HepG2 (cell line): ENCODE measurements at regions not wholly inside any gene's neighbourhood (a gene's known extent, or its start where the extent isn't known, plus 50 kb on each side); places are given as distances from the start of the nearest gene placed in this dataset.

Source experiments
- ATAC-seq: fragments of 200-7000 bp; cut with Tn5 transposase; 3 replicates; pipeline ENCODE4 v1.9.1; 2020; ENCODE audit warnings: mild to moderate bottlenecking, moderate library complexity
- BruUV-seq: library from RNA; stranded (reverse); fragments of 400-500 nt; replicated peaks from 2 replicates; lab custom pipeline; 2021; lab: Mats Ljungman, UMichigan
- CTCF ChIA-PET: fragments of 300-600 bp; formaldehyde crosslinking; extraction: SDS; loops from one replicate; lab custom pipeline; 2021; ENCODE audit warnings: low total read pairs, inconsistent platforms, low intra/inter-chr PET ratio; lab: Yijun Ruan, JAX
- POLR2A ChIA-PET: fragments of 350-600 bp; sonication (Branson Sonifier 250); formaldehyde crosslinking; loops from one replicate; lab custom pipeline; 2020; ENCODE audit warnings: antibody characterized with exemption, inconsistent platforms; lab: Yijun Ruan, JAX
- DNase-seq: peaks from one replicate; pipeline ENCODE4 v3.0.0-alpha.2; 2015; ENCODE audit warnings: low spot score
- FAIRE-seq: peaks from 3 replicates; lab custom pipeline; 2011; peaks lifted over from hg19 to GRCh38; lab: Jason Lieb, UNC
- H2AFZ ChIP-seq: one replicate; pipeline ENCODE4 v1.6.1; 2011; ENCODE audit warnings: low read length, inconsistent platforms
- H3K27ac ChIP-seq: fragments of 300-600 bp; 3 replicates; pipeline ENCODE4 v1.8.0; 2011; ENCODE audit warnings: mixed run types, mild to moderate bottlenecking, mixed read lengths, low read length, inconsistent platforms; ENCODE audit not compliant: insufficient read depth; ENCODE audit errors: extremely low read length
- H3K27me3 ChIP-seq, 2 experiments: fragments of 200-600 bp in 1 of 2; 2 replicates in 1 of 2; 3 replicates in 1 of 2; pipeline versions ENCODE4 v1.6.0 to v1.8.0; 2011; ENCODE audit warnings: low read length in 2 of 2, mild to moderate bottlenecking in 2 of 2, moderate library complexity in 2 of 2, inconsistent platforms in 1 of 2; ENCODE audit not compliant: insufficient read depth in 2 of 2, control insufficient read depth in 1 of 2
- H3K36me3 ChIP-seq, 2 experiments: fragments of 200-600 bp in 1 of 2; replicated peaks in 1 of 2; 2 replicates in 1 of 2; 3 replicates in 1 of 2; pipeline versions ENCODE4 v1.5.1 to v1.8.0; 2011; ENCODE audit warnings: low read length in 2 of 2, inconsistent platforms in 1 of 2; ENCODE audit not compliant: insufficient read depth in 2 of 2, control insufficient read depth in 1 of 2
- H3K4me1 ChIP-seq: 2 replicates; pipeline ENCODE4 v1.5.1; 2012; ENCODE audit warnings: low read length, inconsistent platforms; ENCODE audit not compliant: insufficient read depth
- H3K4me2 ChIP-seq: 2 replicates; pipeline ENCODE4 v1.6.0; 2011; ENCODE audit warnings: low read depth, low read length, inconsistent platforms
- H3K4me3 ChIP-seq, 3 experiments: fragments of 200-600 bp in 1 of 3; sonication (generic), shearing (Covaris generic) in 1 of 3; replicated peaks in 1 of 3; 2 replicates each; pipeline ENCODE4 v1.5.1; 2011 to 2016; ENCODE audit warnings: low read length in 3 of 3, inconsistent platforms in 2 of 3, low read depth in 2 of 3, mild to moderate bottlenecking in 2 of 3, control low read depth in 1 of 3, mixed read lengths in 1 of 3; ENCODE audit not compliant: insufficient read depth in 1 of 3
- H3K79me2 ChIP-seq: one replicate; pipeline ENCODE4 v1.6.1; 2011; ENCODE audit warnings: low read length, inconsistent platforms; ENCODE audit not compliant: insufficient read depth
- H3K9ac ChIP-seq: 2 replicates; pipeline ENCODE4 v1.6.0; 2011; ENCODE audit warnings: mild to moderate bottlenecking, low read depth, low read length, inconsistent platforms; ENCODE audit not compliant: insufficient read depth
- H3K9me3 ChIP-seq: 2 replicates; pipeline ENCODE4 v1.5.1; 2012; ENCODE audit warnings: mild to moderate bottlenecking, low read length
- H4K20me1 ChIP-seq: 2 replicates; pipeline ENCODE4 v1.6.0; 2011; ENCODE audit warnings: inconsistent platforms, mild to moderate bottlenecking, low read length, moderate library complexity; ENCODE audit not compliant: insufficient read depth
- ARID2 ChIP-seq: sonication (generic); formaldehyde crosslinking; IDR thresholded peaks from 2 replicates; pipeline ENCODE4 v1.8.1; 2022; ENCODE audit warnings: mild to moderate bottlenecking, missing genetic modification reagents, borderline replicate concordance
- ATF7 ChIP-seq, 2 experiments: fragments of 450-650 bp in 1 of 2; sonication (generic) in 1 of 2; formaldehyde crosslinking in 1 of 2; IDR thresholded peaks; 2 replicates each; pipeline versions ENCODE4 v1.4.0 to v1.6.1; 2016 to 2020; ENCODE audit warnings: antibody characterized with exemption in 1 of 2, mild to moderate bottlenecking in 1 of 2, missing genetic modification reagents in 1 of 2
- BHLHE40 ChIP-seq: IDR thresholded peaks from 2 replicates; pipeline ENCODE4 v1.6.1; 2011; ENCODE audit warnings: low read length, improper control_type of control experiment
- CREB1 ChIP-seq, 2 experiments: fragments of 450-650 bp in 1 of 2; IDR thresholded peaks; 2 replicates each; pipeline ENCODE4 v1.6.1; 2016 to 2017; ENCODE audit warnings: control low read depth in 1 of 2, mild to moderate bottlenecking in 1 of 2, missing compliant biosample characterization in 1 of 2, missing genetic modification characterization in 1 of 2
- E2F1 ChIP-seq: sonication (generic); formaldehyde crosslinking; IDR thresholded peaks from 2 replicates; pipeline ENCODE4 v1.5.0; 2020; ENCODE audit warnings: missing genetic modification reagents
- ELK4 ChIP-seq: sonication (generic); formaldehyde crosslinking; IDR thresholded peaks from 2 replicates; pipeline ENCODE4 v1.9.0; 2021; ENCODE audit warnings: missing genetic modification reagents, borderline replicate concordance
- HIVEP1 ChIP-seq: sonication (generic); formaldehyde crosslinking; IDR thresholded peaks from 2 replicates; pipeline ENCODE4 v1.4.0; 2020; ENCODE audit warnings: mild to moderate bottlenecking, missing genetic modification reagents
- KAT8 ChIP-seq: IDR thresholded peaks from 2 replicates; pipeline ENCODE4 v1.6.1; 2016; ENCODE audit warnings: missing genetic modification reagents, missing compliant biosample characterization
- NFE2L2 ChIP-seq: fragments of 150-350 bp; IDR thresholded peaks from 2 replicates; pipeline ENCODE4 v1.6.1; 2014; ENCODE audit warnings: low read length
- RNF219 ChIP-seq: sonication (generic); formaldehyde crosslinking; IDR thresholded peaks from 2 replicates; pipeline ENCODE4 v1.5.0; 2020; ENCODE audit warnings: mild to moderate bottlenecking, missing genetic modification reagents
- TGIF2 ChIP-seq: IDR thresholded peaks from 2 replicates; pipeline ENCODE4 v1.6.1; 2016; ENCODE audit warnings: control low read depth, missing compliant biosample characterization
- ZNF207 ChIP-seq: fragments of 450-650 bp; IDR thresholded peaks from 2 replicates; pipeline ENCODE4 v1.6.1; 2016; ENCODE audit warnings: antibody characterized with exemption, borderline replicate concordance
- ZNF225 ChIP-seq: sonication (generic); formaldehyde crosslinking; IDR thresholded peaks from 2 replicates; pipeline ENCODE4 v1.4.0; 2020; ENCODE audit warnings: mild to moderate bottlenecking, missing genetic modification reagents
- ZNF256 ChIP-seq: sonication (generic); formaldehyde crosslinking; conservative IDR thresholded peaks from 2 replicates; pipeline ENCODE4 v1.4.0; 2020; ENCODE audit warnings: missing genetic modification reagents
- ZNF619 ChIP-seq: sonication (generic); formaldehyde crosslinking; IDR thresholded peaks from 2 replicates; pipeline ENCODE4 v1.4.0; 2020; ENCODE audit warnings: mild to moderate bottlenecking, missing genetic modification reagents
- ZNF639 ChIP-seq: conservative IDR thresholded peaks from 2 replicates; pipeline ENCODE4 v1.6.1; 2018; ENCODE audit warnings: missing genetic modification reagents
- WGBS: methylation state at CpG from one replicate; pipeline ENCODE4 v1.1.6; 2017; ENCODE audit warnings: low lambda C conversion rate; 5-methylcytosine and 5-hydroxymethylcytosine counted together
- in situ Hi-C: cut with HindIII; loops from 2 replicates; pipeline ENCODE4 v1.10.0; 2017; ENCODE audit warnings: low pct_unique_long_range_greater_than_20kb; ENCODE audit not compliant: extremely low pct_ligation_motif_present
- intact Hi-C: fragments of 100-400 bp; cut with micrococcal nuclease; formaldehyde crosslinking; loops from one replicate; pipeline ENCODE4 v1.10.0; 2022; ENCODE audit not compliant: unreplicated experiment

GRCh38 chr2:175461839-175462238 lies 280.3 kb upstream of the ATP5MC3 start (continued):
- TF ChIP-seq RNF219: no peak
- no peak for TF ChIP-seq ZNF207
- TF ChIP-seq NFE2L2: no peak

GRCh38 chr2:175457895-175458448 lies 276.5 kb upstream of the ATP5MC3 start:
- H3K9ac ChIP-seq: no peak overlapping the region
- FAIRE-seq: no peak
- H4K20me1 ChIP-seq: no peaks in the 10 kb centered on the region
- no peaks in the 10 kb centered on the region for H3K36me3 ChIP-seq
- ChIA-PET CTCF (no interaction called here), POLR2A (no interaction called here)
- peaks cover 0 to 13% of the 10 kb centered on the region in 2 experiments; a peak in 3 of 5 replicates for H3K27me3 ChIP-seq
- no peak overlapping the region for H2AFZ ChIP-seq
- H3K4me3 ChIP-seq: no peak overlapping the region
- DNase-seq: no peak
- no TSS peak for BruUV-seq
- peaks cover 11% of the 10 kb centered on the region; the same call in 1 of the 2 replicates for H3K9me3 ChIP-seq
- WGBS: 2% methylated on average over 7 of the region's 7 CpGs
- peaks cover 15% of the 10 kb centered on the region for H3K4me1 ChIP-seq
- H3K4me2 ChIP-seq: no peak overlapping the region
- intact Hi-C loops (no loop called here), in situ Hi-C loops (no loop called here)
- ATAC-seq: no peak
- TF ChIP-seq BHLHE40: no peak
- TF ChIP-seq ARID2 (CRISPR knock-in tag): no peak
- no peak for TF ChIP-seq KAT8
- TF ChIP-seq ZNF225 (CRISPR knock-in tag): no peak
- no peak for TF ChIP-seq CREB1 (IDR thresholded peaks at IDR 0.05)
- no peak for TF ChIP-seq CREB1 (CRISPR knock-in tag; IDR thresholded peaks at IDR 0.05)
- TF ChIP-seq ZNF256: no peak
- no peak for TF ChIP-seq ATF7 (IDR thresholded peaks at IDR 0.05)
- TF ChIP-seq ATF7 (CRISPR knock-in tag; IDR thresholded peaks at IDR 0.05): no peak
- no peak for TF ChIP-seq ZNF639 (CRISPR knock-in tag)
- TF ChIP-seq HIVEP1: no peak
- no peak for TF ChIP-seq ELK4 (CRISPR knock-in tag)
- no peak for TF ChIP-seq TGIF2 (CRISPR knock-in tag)
- TF ChIP-seq E2F1 (CRISPR knock-in tag): no peak
- TF ChIP-seq ZNF619 (CRISPR knock-in tag): no peak
- no peak overlapping the region for H3K27ac ChIP-seq
- H3K79me2 ChIP-seq: no peaks in the 10 kb centered on the region
